ENCODE measurements at regions not wholly inside any gene's neighbourhood (a gene's known extent, or its start where the extent isn't known, plus 50 kb on each side); places are given as distances from the start of the nearest gene placed in this dataset.

GRCh38 chr14:97106609-97107008 lies 309.4 kb downstream of the VRK1 start:
- H3K36me3 ChIP-seq, result no peaks in the 10 kb centered on the region
- H3K27ac ChIP-seq, result no peak overlapping the region
- H3K27me3 ChIP-seq (ENCODE audit: insufficient read depth, low read depth, severe bottlenecking), result no peaks in the 10 kb centered on the region
- no peak overlapping the region for H3K4me3 ChIP-seq (ENCODE audit: low read depth, low read length)
- H3K9me3 ChIP-seq (ENCODE audit: severe bottlenecking), result peaks cover 18% of the 10 kb centered on the region
- TF ChIP-seq CTCF (IDR thresholded peaks at IDR 0.05; ENCODE audit: low read depth, low read length), result no peak
- DNase-seq, result no peak

- no peak for TF ChIP-seq CTCF (IDR thresholded peaks at IDR 0.05; ENCODE audit: low read depth, low read length)
- Histone ChIP-seq H3K4me3 (ENCODE audit: low read depth, low read length) (no peak overlapping the region), H3K27me3 (ENCODE audit: insufficient read depth, low read depth, severe bottlenecking) (no peaks in the 10 kb centered on the region), H3K9me3 (ENCODE audit: severe bottlenecking) (peaks cover 18% of the 10 kb centered on the region), H3K36me3 (no peaks in the 10 kb centered on the region), H3K27ac (no peak overlapping the region)
- DNase-seq, result no peak
Measured at GRCh38 chr14:97107080-97107479, 309.9 kb downstream of the VRK1 start.

GRCh38 chr14:97107760-97108159 lies 310.6 kb downstream of the VRK1 start:
- no peak for TF ChIP-seq CTCF (IDR thresholded peaks at IDR 0.05; ENCODE audit: low read depth, low read length)
- no peak overlapping the region for H3K4me3 ChIP-seq (ENCODE audit: low read depth, low read length)
- peaks cover 18% of the 10 kb centered on the region for H3K9me3 ChIP-seq (ENCODE audit: severe bottlenecking)
- DNase-seq, result no peak
- no peaks in the 10 kb centered on the region for H3K36me3 ChIP-seq
- no peak overlapping the region for H3K27ac ChIP-seq
- no peaks in the 10 kb centered on the region for H3K27me3 ChIP-seq (ENCODE audit: insufficient read depth, low read depth, severe bottlenecking)

GRCh38 chr14:97109234-97109633 lies 312.1 kb downstream of the VRK1 start:
- DNase-seq, result peak; percentile 62
- peaks cover 18% of the 10 kb centered on the region for H3K9me3 ChIP-seq (ENCODE audit: severe bottlenecking)
- H3K27ac ChIP-seq, result peak overlapping the region; percentile 52
- TF ChIP-seq CTCF (IDR thresholded peaks at IDR 0.05; ENCODE audit: low read depth, low read length), result no peak
- no peak overlapping the region for H3K4me3 ChIP-seq (ENCODE audit: low read depth, low read length)
- H3K27me3 ChIP-seq (ENCODE audit: insufficient read depth, low read depth, severe bottlenecking), result no peaks in the 10 kb centered on the region
- H3K36me3 ChIP-seq, result no peaks in the 10 kb centered on the region

- Histone ChIP-seq H3K4me3 (ENCODE audit: low read depth, low read length) (no peak overlapping the region), H3K27me3 (ENCODE audit: insufficient read depth, low read depth, severe bottlenecking) (no peaks in the 10 kb centered on the region), H3K36me3 (no peaks in the 10 kb centered on the region), H3K27ac (no peak overlapping the region), H3K9me3 (ENCODE audit: severe bottlenecking) (peaks cover 14% of the 10 kb centered on the region)
- TF ChIP-seq CTCF (IDR thresholded peaks at IDR 0.05; ENCODE audit: low read depth, low read length), result no peak
- no peak for DNase-seq
Measured at GRCh38 chr14:97113339-97113738, 316.2 kb downstream of the VRK1 start.

GRCh38 chr14:97116546-97116945 lies 319.4 kb downstream of the VRK1 start:
- no peaks in the 10 kb centered on the region for H3K9me3 ChIP-seq (ENCODE audit: severe bottlenecking)
- peak overlapping the region; percentile 86 for H3K27ac ChIP-seq
- no peaks in the 10 kb centered on the region for H3K27me3 ChIP-seq (ENCODE audit: insufficient read depth, low read depth, severe bottlenecking)
- no peak for TF ChIP-seq CTCF (IDR thresholded peaks at IDR 0.05; ENCODE audit: low read depth, low read length)
- no peak for DNase-seq
- H3K36me3 ChIP-seq, result no peaks in the 10 kb centered on the region
- H3K4me3 ChIP-seq (ENCODE audit: low read depth, low read length), result no peak overlapping the region
